ENCODE measurements at regions not wholly inside any gene's neighbourhood (a gene's known extent, or its start where the extent isn't known, plus 50 kb on each side); places are given as distances from the start of the nearest gene placed in this dataset.

DNA sequence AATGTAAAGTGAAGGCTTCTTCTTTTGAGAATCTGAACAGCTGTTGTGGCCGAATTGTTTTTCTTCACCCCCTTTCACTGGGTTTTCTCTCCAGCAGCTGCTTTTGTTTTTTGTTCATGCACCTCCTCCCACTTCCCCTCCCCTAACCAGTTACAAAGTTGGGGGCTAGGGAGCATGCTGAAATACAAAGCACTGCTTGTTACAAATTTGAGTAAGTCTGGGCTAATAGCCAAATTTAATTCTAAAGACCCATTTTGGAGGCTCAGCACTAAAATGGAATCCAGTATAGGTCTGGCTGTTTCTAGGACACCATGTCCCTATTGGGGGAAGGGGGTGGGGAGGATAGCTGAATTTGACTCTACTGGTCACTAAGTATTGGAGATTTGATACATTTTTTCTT lies 89.2 kb upstream of the GPM6B start:
- 100% methylated on average over 1 of the region's 1 CpG for WGBS

DNA sequence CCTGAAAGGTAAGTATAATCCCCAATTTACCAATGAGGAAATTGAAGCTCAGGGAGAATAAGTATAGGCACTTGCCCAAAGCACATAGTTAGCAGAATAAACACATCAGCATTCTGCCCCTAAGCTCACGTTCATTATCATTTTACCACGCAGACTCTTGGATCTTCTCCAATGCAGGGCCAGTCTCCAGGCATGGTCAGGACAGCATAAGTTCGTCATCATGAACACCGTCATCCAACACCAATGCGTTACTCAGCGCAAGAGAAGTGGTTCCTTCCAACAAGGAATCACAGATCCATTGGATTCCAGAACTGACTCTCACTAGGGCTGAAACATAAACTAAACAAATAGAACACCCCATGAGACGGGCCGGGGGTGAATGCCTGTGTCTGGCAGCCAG lies 86.5 kb upstream of the GPM6B start:
- Histone ChIP-seq H3K14ac (ENCODE audit: low read length in 2 of 2) (no peak overlapping the region), H2AK5ac (ENCODE audit: low read length, severe bottlenecking) (no peak overlapping the region), H3K4ac (ENCODE audit: low read depth in 1 of 2, low read length in 2 of 2) (no peak overlapping the region), H3K9ac (ENCODE audit: low read length) (no peak overlapping the region), H4K8ac (ENCODE audit: low read length) (no peak overlapping the region), H3K79me1 (replicated peaks; ENCODE audit: low read length, poor library complexity, severe bottlenecking) (no peaks in the 10 kb centered on the region), H4K91ac (ENCODE audit: low read length) (no peak overlapping the region), H3K36me3 (ENCODE audit: control insufficient read depth in 1 of 2, insufficient read depth in 2 of 2, low read depth in 1 of 2, low read length in 2 of 2) (no peaks in the 10 kb centered on the region), H2BK5ac (ENCODE audit: low read depth, low read length, poor library complexity, severe bottlenecking) (no peak overlapping the region), H3K4me3 (ENCODE audit: insufficient read depth in 1 of 2, low read depth in 1 of 2, low read length in 2 of 2) (no peak overlapping the region), H2BK12ac (ENCODE audit: low read length in 2 of 2) (no peak overlapping the region), H3K18ac (ENCODE audit: low read depth in 1 of 2, low read length in 2 of 2) (no peak overlapping the region), H3K4me2 (ENCODE audit: low read length, poor library complexity, severe bottlenecking) (no peak overlapping the region), H3K27ac (ENCODE audit: low read length, poor library complexity, severe bottlenecking) (no peak overlapping the region), H2BK15ac (ENCODE audit: low read depth, poor library complexity, severe bottlenecking) (no peak overlapping the region), H2BK120ac (ENCODE audit: low read depth, low read length) (no peak overlapping the region), H2AFZ (ENCODE audit: low read depth, low read length) (no peak overlapping the region), H3K23ac (ENCODE audit: low read length in 2 of 2) (no peak overlapping the region), H3K27me3 (ENCODE audit: control insufficient read depth in 1 of 2, insufficient read depth in 1 of 2, low read length in 2 of 2) (peaks cover 0 to 20% of the 10 kb centered on the region in 2 experiments), H3K9me3 (ENCODE audit: control insufficient read depth, low read length) (no peaks in the 10 kb centered on the region), H3K4me1 (ENCODE audit: control insufficient read depth, insufficient read depth, low read depth, low read length) (no peaks in the 10 kb centered on the region)
- DNase-seq: no peak
- WGBS: 96% methylated on average over 6 of the region's 8 CpGs

More for the DNA sequence above, 89.2 kb upstream of the GPM6B start:
- no peak overlapping the region for H2BK15ac ChIP-seq (ENCODE audit: low read depth, poor library complexity, severe bottlenecking)
- H3K27me3 ChIP-seq (ENCODE audit: control insufficient read depth in 1 of 2, insufficient read depth in 1 of 2, low read length in 2 of 2): peaks cover 0 to 28% of the 10 kb centered on the region in 2 experiments
- H3K27ac ChIP-seq (ENCODE audit: low read length, poor library complexity, severe bottlenecking): no peak overlapping the region
- no peak overlapping the region for H3K23ac ChIP-seq (ENCODE audit: low read length in 2 of 2)
- no peak overlapping the region for H3K9ac ChIP-seq (ENCODE audit: low read length)
- DNase-seq: no peak
- no peaks in the 10 kb centered on the region for H3K9me3 ChIP-seq (ENCODE audit: control insufficient read depth, low read length)
- no peaks in the 10 kb centered on the region for H3K36me3 ChIP-seq (ENCODE audit: control insufficient read depth in 1 of 2, insufficient read depth in 2 of 2, low read depth in 1 of 2, low read length in 2 of 2)
- no peak overlapping the region for H3K4me2 ChIP-seq (ENCODE audit: low read length, poor library complexity, severe bottlenecking)
- no peak overlapping the region for H3K18ac ChIP-seq (ENCODE audit: low read depth in 1 of 2, low read length in 2 of 2)
- H3K79me1 ChIP-seq (replicated peaks; ENCODE audit: low read length, poor library complexity, severe bottlenecking): no peaks in the 10 kb centered on the region
- H3K14ac ChIP-seq (ENCODE audit: low read length in 2 of 2): no peak overlapping the region
- no peak overlapping the region for H3K4me3 ChIP-seq (ENCODE audit: insufficient read depth in 1 of 2, low read depth in 1 of 2, low read length in 2 of 2)
- no peak overlapping the region for H2AFZ ChIP-seq (ENCODE audit: low read depth, low read length)
- H4K91ac ChIP-seq (ENCODE audit: low read length): no peak overlapping the region
- H2AK5ac ChIP-seq (ENCODE audit: low read length, severe bottlenecking): no peak overlapping the region
- H4K8ac ChIP-seq (ENCODE audit: low read length): no peak overlapping the region
- H3K4me1 ChIP-seq (ENCODE audit: control insufficient read depth, insufficient read depth, low read depth, low read length): no peaks in the 10 kb centered on the region
- H2BK120ac ChIP-seq (ENCODE audit: low read depth, low read length): no peak overlapping the region
- H2BK5ac ChIP-seq (ENCODE audit: low read depth, low read length, poor library complexity, severe bottlenecking): no peak overlapping the region
- H2BK12ac ChIP-seq (ENCODE audit: low read length in 2 of 2): no peak overlapping the region
- H3K4ac ChIP-seq (ENCODE audit: low read depth in 1 of 2, low read length in 2 of 2): no peak overlapping the region

DNA sequence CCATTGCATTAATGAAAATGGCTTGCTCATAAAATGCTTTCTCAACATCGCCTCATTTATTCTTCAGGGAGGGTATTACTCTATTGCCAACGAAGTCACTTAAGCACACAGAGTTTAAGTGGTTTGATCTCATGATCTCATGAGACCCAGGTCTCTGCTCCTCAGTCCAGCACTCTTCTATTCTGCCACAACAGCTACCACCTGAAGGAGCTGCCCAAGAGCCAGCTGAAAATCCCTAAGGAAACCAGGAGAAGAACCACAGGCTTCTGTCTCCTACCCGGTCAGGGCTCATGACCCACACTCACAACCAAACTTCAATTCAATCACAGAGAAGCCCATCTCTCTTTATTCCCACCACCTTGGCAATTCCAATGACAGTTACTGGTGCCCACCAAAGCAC lies 85.5 kb upstream of the GPM6B start:
- 96% methylated on average over 3 of the region's 3 CpGs for WGBS

DNA sequence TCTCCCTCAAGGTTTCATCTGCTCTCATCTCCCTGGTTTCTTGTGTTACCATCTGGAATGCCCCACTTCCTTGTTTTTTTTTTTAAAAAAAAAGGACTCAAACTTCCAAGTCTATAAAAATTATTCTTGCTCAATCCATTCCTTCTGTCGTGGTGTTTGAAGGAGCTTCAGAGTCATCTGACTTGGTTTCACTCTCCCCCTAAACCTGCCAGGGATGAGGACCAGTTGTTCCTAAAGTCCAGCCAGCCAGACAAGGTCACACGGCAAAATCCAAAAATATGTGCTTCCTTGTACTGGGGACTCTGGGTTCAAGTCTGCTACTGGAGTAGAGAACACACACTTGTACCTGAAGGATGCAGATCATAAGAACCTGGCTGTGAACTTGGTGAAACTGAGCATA lies 84.5 kb upstream of the GPM6B start:
- Histone ChIP-seq H3K4me1 (ENCODE audit: control insufficient read depth, insufficient read depth, low read depth, low read length) (no peaks in the 10 kb centered on the region), H2BK12ac (ENCODE audit: low read length in 2 of 2) (no peak overlapping the region), H3K4me3 (ENCODE audit: insufficient read depth in 1 of 2, low read depth in 1 of 2, low read length in 2 of 2) (no peak overlapping the region), H2AFZ (ENCODE audit: low read depth, low read length) (no peak overlapping the region), H2AK5ac (ENCODE audit: low read length, severe bottlenecking) (no peak overlapping the region), H3K9me3 (ENCODE audit: control insufficient read depth, low read length) (no peaks in the 10 kb centered on the region), H3K27ac (ENCODE audit: low read length, poor library complexity, severe bottlenecking) (no peak overlapping the region), H2BK15ac (ENCODE audit: low read depth, poor library complexity, severe bottlenecking) (no peak overlapping the region), H3K79me1 (replicated peaks; ENCODE audit: low read length, poor library complexity, severe bottlenecking) (no peaks in the 10 kb centered on the region), H2BK5ac (ENCODE audit: low read depth, low read length, poor library complexity, severe bottlenecking) (no peak overlapping the region), H3K14ac (ENCODE audit: low read length in 2 of 2) (no peak overlapping the region), H2BK120ac (ENCODE audit: low read depth, low read length) (no peak overlapping the region), H3K4me2 (ENCODE audit: low read length, poor library complexity, severe bottlenecking) (no peak overlapping the region), H3K18ac (ENCODE audit: low read depth in 1 of 2, low read length in 2 of 2) (no peak overlapping the region), H3K4ac (ENCODE audit: low read depth in 1 of 2, low read length in 2 of 2) (no peak overlapping the region), H4K8ac (ENCODE audit: low read length) (no peak overlapping the region), H3K27me3 (ENCODE audit: control insufficient read depth in 1 of 2, insufficient read depth in 1 of 2, low read length in 2 of 2) (peaks cover 0 to 14% of the 10 kb centered on the region in 2 experiments), H4K91ac (ENCODE audit: low read length) (no peak overlapping the region), H3K9ac (ENCODE audit: low read length) (no peak overlapping the region), H3K36me3 (ENCODE audit: control insufficient read depth in 1 of 2, insufficient read depth in 2 of 2, low read depth in 1 of 2, low read length in 2 of 2) (no peaks in the 10 kb centered on the region), H3K23ac (ENCODE audit: low read length in 2 of 2) (no peak overlapping the region)
- 100% methylated on average over 2 of the region's 2 CpGs for WGBS
- DNase-seq: no peak

More for the DNA sequence above, 85.5 kb upstream of the GPM6B start:
- Histone ChIP-seq H3K4me3 (ENCODE audit: insufficient read depth in 1 of 2, low read depth in 1 of 2, low read length in 2 of 2) (no peak overlapping the region), H2BK120ac (ENCODE audit: low read depth, low read length) (no peak overlapping the region), H3K9ac (ENCODE audit: low read length) (no peak overlapping the region), H3K9me3 (ENCODE audit: control insufficient read depth, low read length) (no peaks in the 10 kb centered on the region), H3K14ac (ENCODE audit: low read length in 2 of 2) (no peak overlapping the region), H2BK15ac (ENCODE audit: low read depth, poor library complexity, severe bottlenecking) (no peak overlapping the region), H3K23ac (ENCODE audit: low read length in 2 of 2) (no peak overlapping the region), H3K27me3 (ENCODE audit: control insufficient read depth in 1 of 2, insufficient read depth in 1 of 2, low read length in 2 of 2) (peaks cover 0 to 20% of the 10 kb centered on the region in 2 experiments), H2AFZ (ENCODE audit: low read depth, low read length) (no peak overlapping the region), H3K36me3 (ENCODE audit: control insufficient read depth in 1 of 2, insufficient read depth in 2 of 2, low read depth in 1 of 2, low read length in 2 of 2) (no peaks in the 10 kb centered on the region), H4K8ac (ENCODE audit: low read length) (no peak overlapping the region), H4K91ac (ENCODE audit: low read length) (no peak overlapping the region), H3K4ac (ENCODE audit: low read depth in 1 of 2, low read length in 2 of 2) (no peak overlapping the region), H3K27ac (ENCODE audit: low read length, poor library complexity, severe bottlenecking) (no peak overlapping the region), H3K79me1 (replicated peaks; ENCODE audit: low read length, poor library complexity, severe bottlenecking) (no peaks in the 10 kb centered on the region), H2AK5ac (ENCODE audit: low read length, severe bottlenecking) (no peak overlapping the region), H3K18ac (ENCODE audit: low read depth in 1 of 2, low read length in 2 of 2) (no peak overlapping the region), H2BK5ac (ENCODE audit: low read depth, low read length, poor library complexity, severe bottlenecking) (no peak overlapping the region), H3K4me1 (ENCODE audit: control insufficient read depth, insufficient read depth, low read depth, low read length) (no peaks in the 10 kb centered on the region), H2BK12ac (ENCODE audit: low read length in 2 of 2) (no peak overlapping the region), H3K4me2 (ENCODE audit: low read length, poor library complexity, severe bottlenecking) (no peak overlapping the region)
- no peak for DNase-seq

All from mesenchymal stem cell (in vitro differentiated cells and primary cell).